DOHH2 (cell line): ENCODE measurements at regions not wholly inside any gene's neighbourhood (a gene's known extent, or its start where the extent isn't known, plus 50 kb on each side); places are given as distances from the start of the nearest gene placed in this dataset.

Experiments used
- H3F3A ChIP-seq: fragments of 200-600 bp; sonication (generic), shearing (Covaris generic); 2 replicates; pipeline ENCODE4 v1.6.0; 2016; ENCODE audit warnings: antibody characterized with exemption, mild to moderate bottlenecking; ENCODE audit not compliant: control insufficient read depth, insufficient read depth
- H3K27ac ChIP-seq: fragments of 200-600 bp; sonication (generic); 2 replicates; pipeline ENCODE4 v1.5.1; 2014; ENCODE audit warnings: low read depth, mild to moderate bottlenecking, low read length, moderate library complexity
- H3K27me3 ChIP-seq: fragments of 200-600 bp; sonication (generic); 2 replicates; pipeline ENCODE4 v1.6.1; 2014; ENCODE audit warnings: mild to moderate bottlenecking, low read length, mixed read lengths; ENCODE audit not compliant: control insufficient read depth
- H3K36me3 ChIP-seq: fragments of 200-600 bp; sonication (generic); 2 replicates; pipeline ENCODE4 v1.6.1; 2014; ENCODE audit warnings: mild to moderate bottlenecking, low read length, moderate library complexity, mixed read lengths; ENCODE audit not compliant: control insufficient read depth
- H3K4me1 ChIP-seq: fragments of 200-600 bp; sonication (generic); 2 replicates; pipeline ENCODE4 v1.6.1; 2014; ENCODE audit warnings: mild to moderate bottlenecking, low read length, mixed read lengths; ENCODE audit not compliant: control insufficient read depth
- H3K4me2 ChIP-seq: fragments of 200-600 bp; sonication (generic); 2 replicates; pipeline ENCODE4 v1.6.0; 2014; ENCODE audit warnings: mild to moderate bottlenecking, low read length, moderate library complexity
- H3K4me3 ChIP-seq: fragments of 200-600 bp; sonication (generic); 2 replicates; pipeline ENCODE4 v1.5.1; 2014; ENCODE audit warnings: mild to moderate bottlenecking, low read length, mixed read lengths
- H3K79me2 ChIP-seq: fragments of 200-600 bp; sonication (generic); 2 replicates; pipeline ENCODE4 v1.6.1; 2014; ENCODE audit warnings: mild to moderate bottlenecking, low read length, mixed read lengths; ENCODE audit not compliant: control insufficient read depth
- H3K9me2 ChIP-seq: fragments of 200-600 bp; sonication (generic); replicated peaks from 2 replicates; pipeline ENCODE4 v1.6.1; 2014; ENCODE audit warnings: mild to moderate bottlenecking, low read length, mixed read lengths; ENCODE audit not compliant: control insufficient read depth
- H3K9me3 ChIP-seq: fragments of 200-600 bp; sonication (generic); 2 replicates; pipeline ENCODE4 v1.6.1; 2014; ENCODE audit warnings: antibody characterized with exemption, low read length, mixed read lengths; ENCODE audit not compliant: control insufficient read depth, insufficient read depth
- H4K20me1 ChIP-seq: fragments of 200-600 bp; sonication (generic); 2 replicates; pipeline ENCODE4 v1.6.0; 2014; ENCODE audit warnings: low read depth, mild to moderate bottlenecking, antibody characterized with exemption, low read length, moderate library complexity; ENCODE audit not compliant: control insufficient read depth, insufficient read depth
- EZH2phosphoT487 ChIP-seq: fragments of 200-600 bp; sonication (generic); IDR thresholded peaks from 2 replicates; pipeline ENCODE4 v1.6.1; 2017; ENCODE audit warnings: borderline replicate concordance, mild to moderate bottlenecking, antibody characterized with exemption, low read length, moderate library complexity, mixed read lengths
- TF ChIP-seq, protein P1 (sequence below): fragments of 200-600 bp; sonication (generic); IDR thresholded peaks from one replicate; pipeline ENCODE4 v1.5.1; 2014; ENCODE audit warnings: antibody characterized with exemption, mild to moderate bottlenecking, low read depth, low read length; ENCODE audit not compliant: poor library complexity, severe bottlenecking

DNA sequence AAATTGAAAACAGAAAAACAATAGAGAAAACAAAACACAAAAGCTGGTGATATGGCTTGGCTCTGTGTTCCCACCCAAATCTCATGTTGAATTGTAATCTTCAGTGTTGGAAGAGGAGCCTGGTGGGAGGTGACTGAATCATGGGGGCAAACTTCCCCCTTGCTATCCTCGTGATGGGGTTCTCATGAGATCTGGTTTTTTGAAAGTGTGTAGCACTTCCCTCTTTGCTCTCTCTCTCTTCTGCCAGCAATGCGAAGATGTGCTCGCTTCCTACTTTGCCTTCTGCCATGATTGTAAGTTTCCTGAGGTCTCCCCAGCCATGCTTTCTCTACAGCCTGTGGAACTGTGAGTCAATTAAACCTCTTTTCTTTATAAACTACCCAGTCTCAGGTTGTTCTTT is 112.3 kb upstream of the UXS1 start:
- Histone ChIP-seq H3K4me3 (no peak overlapping the region), H3K27me3 (no peaks in the 10 kb centered on the region), H4K20me1 (no peaks in the 10 kb centered on the region), H3K9me3 (no peaks in the 10 kb centered on the region), H3K4me1 (no peaks in the 10 kb centered on the region), H3K4me2 (no peak overlapping the region), H3K27ac (no peak overlapping the region), H3K79me2 (no peaks in the 10 kb centered on the region), H3K9me2 (no peaks in the 10 kb centered on the region), H3F3A (no peaks in the 10 kb centered on the region), H3K36me3 (no peaks in the 10 kb centered on the region)
- TF ChIP-seq, protein P1, sequence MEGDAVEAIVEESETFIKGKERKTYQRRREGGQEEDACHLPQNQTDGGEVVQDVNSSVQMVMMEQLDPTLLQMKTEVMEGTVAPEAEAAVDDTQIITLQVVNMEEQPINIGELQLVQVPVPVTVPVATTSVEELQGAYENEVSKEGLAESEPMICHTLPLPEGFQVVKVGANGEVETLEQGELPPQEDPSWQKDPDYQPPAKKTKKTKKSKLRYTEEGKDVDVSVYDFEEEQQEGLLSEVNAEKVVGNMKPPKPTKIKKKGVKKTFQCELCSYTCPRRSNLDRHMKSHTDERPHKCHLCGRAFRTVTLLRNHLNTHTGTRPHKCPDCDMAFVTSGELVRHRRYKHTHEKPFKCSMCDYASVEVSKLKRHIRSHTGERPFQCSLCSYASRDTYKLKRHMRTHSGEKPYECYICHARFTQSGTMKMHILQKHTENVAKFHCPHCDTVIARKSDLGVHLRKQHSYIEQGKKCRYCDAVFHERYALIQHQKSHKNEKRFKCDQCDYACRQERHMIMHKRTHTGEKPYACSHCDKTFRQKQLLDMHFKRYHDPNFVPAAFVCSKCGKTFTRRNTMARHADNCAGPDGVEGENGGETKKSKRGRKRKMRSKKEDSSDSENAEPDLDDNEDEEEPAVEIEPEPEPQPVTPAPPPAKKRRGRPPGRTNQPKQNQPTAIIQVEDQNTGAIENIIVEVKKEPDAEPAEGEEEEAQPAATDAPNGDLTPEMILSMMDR = no peak
- no peak for TF ChIP-seq EZH2phosphoT487

DNA sequence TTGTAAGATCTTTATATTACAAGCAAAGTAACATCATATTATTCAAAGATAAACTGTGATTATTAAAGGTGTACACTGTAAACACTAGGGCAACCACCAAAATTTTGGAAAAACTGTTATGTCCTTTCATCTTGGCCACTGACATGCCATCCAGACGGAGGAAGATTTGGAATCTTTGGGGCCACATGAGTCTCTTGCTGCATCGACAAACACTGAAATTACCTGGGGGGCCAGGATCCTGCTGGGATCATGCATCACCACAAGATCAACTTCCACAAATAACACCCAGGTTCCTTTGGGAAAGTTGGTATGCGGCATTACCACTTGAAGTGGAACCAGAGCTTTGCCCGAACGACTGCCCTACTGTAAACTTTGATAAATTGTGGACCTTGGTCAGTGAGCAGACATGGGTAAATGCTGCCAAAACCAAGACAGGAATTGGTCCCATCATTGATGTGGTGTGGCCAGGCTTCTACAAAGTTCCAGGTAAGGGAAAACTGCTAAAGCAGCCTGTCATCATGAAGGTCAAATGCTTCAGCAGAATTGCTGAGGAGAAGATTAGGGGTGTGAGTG is 110.6 kb upstream of the UXS1 start:
- no peaks in the 10 kb centered on the region for H3K27me3 ChIP-seq
- no peaks in the 10 kb centered on the region for H3K9me3 ChIP-seq
- H3K4me2 ChIP-seq = no peak overlapping the region
- TF ChIP-seq, protein P1 = no peak
- TF ChIP-seq EZH2phosphoT487 = no peak
- H3K4me3 ChIP-seq = no peak overlapping the region
- no peaks in the 10 kb centered on the region for H4K20me1 ChIP-seq
- no peak overlapping the region for H3K27ac ChIP-seq
- H3K9me2 ChIP-seq = no peaks in the 10 kb centered on the region
- H3K4me1 ChIP-seq = no peaks in the 10 kb centered on the region
- H3F3A ChIP-seq = no peaks in the 10 kb centered on the region
- H3K79me2 ChIP-seq = no peaks in the 10 kb centered on the region
- no peaks in the 10 kb centered on the region for H3K36me3 ChIP-seq

DNA sequence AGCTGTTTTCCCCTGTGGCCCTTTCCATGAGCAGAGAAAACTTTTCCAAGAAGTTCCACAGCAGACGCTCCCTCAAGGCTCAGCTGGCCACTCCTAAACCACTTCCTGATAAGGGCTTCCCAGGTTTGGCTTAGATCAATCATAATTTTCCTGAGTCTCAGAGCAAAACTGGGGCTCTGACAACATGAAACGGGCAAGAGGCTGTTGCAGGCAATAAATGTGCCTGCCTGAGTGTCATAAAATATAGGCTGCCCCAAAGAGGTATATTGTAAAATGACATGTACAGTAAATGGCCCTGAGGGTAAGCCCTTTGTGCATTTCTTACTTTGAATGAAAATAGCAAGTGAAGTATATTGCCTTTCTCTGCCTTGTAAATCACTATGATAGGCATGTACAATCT is 105.6 kb upstream of the UXS1 start:
- no peaks in the 10 kb centered on the region for H3F3A ChIP-seq
- H3K79me2 ChIP-seq = no peaks in the 10 kb centered on the region
- no peaks in the 10 kb centered on the region for H4K20me1 ChIP-seq
- no peak overlapping the region for H3K4me3 ChIP-seq
- no peaks in the 10 kb centered on the region for H3K9me3 ChIP-seq
- H3K27ac ChIP-seq = no peak overlapping the region
- no peaks in the 10 kb centered on the region for H3K4me1 ChIP-seq
- no peaks in the 10 kb centered on the region for H3K27me3 ChIP-seq
- TF ChIP-seq EZH2phosphoT487 = no peak
- TF ChIP-seq, protein P1 = no peak
- H3K36me3 ChIP-seq = no peaks in the 10 kb centered on the region
- no peaks in the 10 kb centered on the region for H3K9me2 ChIP-seq
- no peak overlapping the region for H3K4me2 ChIP-seq
